Endothelial cell (in vitro differentiated cells): ENCODE measurements at regions not wholly inside any gene's neighbourhood (a gene's known extent, or its start where the extent isn't known, plus 50 kb on each side); places are given as distances from the start of the nearest gene placed in this dataset.
A peak's percentile ranks its signal among the peaks of the same experiment; 100 is the strongest.

Source experiments
- DNase-seq: peaks from one replicate; pipeline ENCODE4 v3.0.0; 2021; ENCODE audit warnings: low spot score
- H3K27ac Mint-ChIP-seq: one replicate; pipeline ENCODE4 v1.8.0; 2021; ENCODE audit warnings: mixed read lengths, inconsistent platforms; ENCODE audit not compliant: unreplicated experiment
- H3K27me3 Mint-ChIP-seq: one replicate; pipeline ENCODE4 v1.8.0; 2021; ENCODE audit warnings: mild to moderate bottlenecking, moderate library complexity, mixed read lengths, inconsistent platforms; ENCODE audit not compliant: unreplicated experiment
- H3K36me3 Mint-ChIP-seq: one replicate; pipeline ENCODE4 v1.8.0; 2021; ENCODE audit warnings: mild to moderate bottlenecking, low read depth, mixed read lengths, inconsistent platforms; ENCODE audit not compliant: unreplicated experiment
- H3K4me1 Mint-ChIP-seq: one replicate; pipeline ENCODE4 v1.8.0; 2021; ENCODE audit warnings: mild to moderate bottlenecking, mixed read lengths, inconsistent platforms; ENCODE audit not compliant: unreplicated experiment
- H3K4me3 Mint-ChIP-seq: one replicate; pipeline ENCODE4 v1.8.0; 2021; ENCODE audit warnings: mild to moderate bottlenecking, mixed read lengths, inconsistent platforms; ENCODE audit not compliant: unreplicated experiment
- H3K9me3 Mint-ChIP-seq: one replicate; pipeline ENCODE4 v1.8.0; 2021; ENCODE audit warnings: mixed read lengths, inconsistent platforms; ENCODE audit not compliant: unreplicated experiment
- CTCF ChIP-seq: fragments of 200-600 bp; sonication (generic); IDR thresholded peaks from one replicate; pipeline ENCODE4 v1.5.0; 2021; ENCODE audit warnings: antibody characterized with exemption; ENCODE audit not compliant: unreplicated experiment

- DNase-seq = no peak
- peaks cover 10% of the 10 kb centered on the region for H3K27me3 Mint-ChIP-seq
- H3K9me3 Mint-ChIP-seq = no peaks in the 10 kb centered on the region
- H3K4me1 Mint-ChIP-seq = peaks cover 10% of the 10 kb centered on the region
- no peak overlapping the region for H3K4me3 Mint-ChIP-seq
- TF ChIP-seq CTCF = no peak
- H3K36me3 Mint-ChIP-seq = peaks cover 4% of the 10 kb centered on the region
- H3K27ac Mint-ChIP-seq = peak overlapping the region; percentile 5
Observed at GRCh38 chr5:139743001-139743771, 52.4 kb upstream of the PSD2 start.

- DNase-seq = no peak
- Mint-ChIP-seq H3K9me3 (no peaks in the 10 kb centered on the region), H3K36me3 (peaks cover 4% of the 10 kb centered on the region), H3K4me3 (no peak overlapping the region), H3K4me1 (peaks cover 16% of the 10 kb centered on the region), H3K27me3 (peaks cover 16% of the 10 kb centered on the region), H3K27ac (no peak overlapping the region)
- TF ChIP-seq CTCF = no peak
Observed at GRCh38 chr5:139743804-139744203, 51.8 kb upstream of the PSD2 start.

GRCh38 chr5:139744471-139745131 lies 51.0 kb upstream of the PSD2 start:
- peaks cover 22% of the 10 kb centered on the region for H3K4me1 Mint-ChIP-seq
- DNase-seq = no peak
- H3K9me3 Mint-ChIP-seq = no peaks in the 10 kb centered on the region
- no peak overlapping the region for H3K4me3 Mint-ChIP-seq
- peaks cover 4% of the 10 kb centered on the region for H3K36me3 Mint-ChIP-seq
- TF ChIP-seq CTCF = no peak
- no peak overlapping the region for H3K27ac Mint-ChIP-seq
- peaks cover 20% of the 10 kb centered on the region for H3K27me3 Mint-ChIP-seq

DNA sequence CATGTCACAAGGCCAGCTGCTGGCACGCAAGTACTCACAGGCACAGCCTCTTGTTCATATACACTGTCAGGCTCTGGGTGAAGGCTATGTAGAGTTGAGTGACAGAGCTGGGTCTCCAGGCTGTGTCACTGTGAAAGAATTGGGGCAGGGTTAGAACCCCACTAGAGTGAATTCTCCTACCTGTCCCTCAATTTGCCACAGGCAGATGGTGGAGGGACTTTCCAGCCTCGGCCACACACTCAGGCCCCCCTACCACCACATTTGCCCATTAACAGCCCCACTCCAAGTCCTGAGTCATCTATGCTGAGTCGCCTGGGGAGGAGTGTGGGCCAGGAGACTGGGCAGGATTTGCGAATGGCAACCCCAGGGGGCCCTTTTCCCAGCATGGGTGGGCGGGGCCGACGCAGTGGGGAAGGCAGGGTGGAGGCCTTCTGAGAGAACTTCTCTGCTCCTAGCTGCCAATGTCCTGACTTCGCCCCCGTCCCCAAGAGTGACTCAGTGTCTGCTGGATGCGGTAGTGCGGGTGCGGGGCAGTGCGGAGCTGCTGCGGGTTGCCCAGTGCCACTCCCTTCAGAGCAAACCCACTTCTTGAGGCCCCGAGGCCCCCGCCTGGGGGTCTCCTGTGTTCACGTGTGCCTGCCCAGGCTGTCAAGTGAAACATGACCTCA lies 50.3 kb upstream of the PSD2 start:
- no peak overlapping the region for H3K27ac Mint-ChIP-seq
- peaks cover 22% of the 10 kb centered on the region for H3K4me1 Mint-ChIP-seq
- H3K27me3 Mint-ChIP-seq = peaks cover 24% of the 10 kb centered on the region
- no peak for TF ChIP-seq CTCF
- no peaks in the 10 kb centered on the region for H3K9me3 Mint-ChIP-seq
- H3K4me3 Mint-ChIP-seq = no peak overlapping the region
- no peak for DNase-seq
- H3K36me3 Mint-ChIP-seq = peaks cover 4% of the 10 kb centered on the region
